HepG2 (cell line): ENCODE measurements at regions not wholly inside any gene's neighbourhood (a gene's known extent, or its start where the extent isn't known, plus 50 kb on each side); places are given as distances from the start of the nearest gene placed in this dataset.

Experiments used
- ATAC-seq: fragments of 200-7000 bp; cut with Tn5 transposase; 3 replicates; pipeline ENCODE4 v1.9.1; 2020; ENCODE audit warnings: mild to moderate bottlenecking, moderate library complexity
- BruUV-seq: library from RNA; stranded (reverse); fragments of 400-500 nt; replicated peaks from 2 replicates; lab custom pipeline; 2021; lab: Mats Ljungman, UMichigan
- CTCF ChIA-PET: fragments of 300-600 bp; formaldehyde crosslinking; extraction: SDS; loops from one replicate; lab custom pipeline; 2021; ENCODE audit warnings: low total read pairs, inconsistent platforms, low intra/inter-chr PET ratio; lab: Yijun Ruan, JAX
- POLR2A ChIA-PET: fragments of 350-600 bp; sonication (Branson Sonifier 250); formaldehyde crosslinking; loops from one replicate; lab custom pipeline; 2020; ENCODE audit warnings: antibody characterized with exemption, inconsistent platforms; lab: Yijun Ruan, JAX
- DNase-seq: peaks from one replicate; pipeline ENCODE4 v3.0.0-alpha.2; 2015; ENCODE audit warnings: low spot score
- FAIRE-seq: peaks from 3 replicates; lab custom pipeline; 2011; peaks lifted over from hg19 to GRCh38; lab: Jason Lieb, UNC
- H2AFZ ChIP-seq: one replicate; pipeline ENCODE4 v1.6.1; 2011; ENCODE audit warnings: low read length, inconsistent platforms
- H3K27ac ChIP-seq: fragments of 300-600 bp; 3 replicates; pipeline ENCODE4 v1.8.0; 2011; ENCODE audit warnings: mixed run types, mild to moderate bottlenecking, mixed read lengths, low read length, inconsistent platforms; ENCODE audit not compliant: insufficient read depth; ENCODE audit errors: extremely low read length
- H3K27me3 ChIP-seq, 2 experiments: fragments of 200-600 bp in 1 of 2; 2 replicates in 1 of 2; 3 replicates in 1 of 2; pipeline versions ENCODE4 v1.6.0 to v1.8.0; 2011; ENCODE audit warnings: low read length in 2 of 2, mild to moderate bottlenecking in 2 of 2, moderate library complexity in 2 of 2, inconsistent platforms in 1 of 2; ENCODE audit not compliant: insufficient read depth in 2 of 2, control insufficient read depth in 1 of 2
- H3K36me3 ChIP-seq, 2 experiments: fragments of 200-600 bp in 1 of 2; replicated peaks in 1 of 2; 2 replicates in 1 of 2; 3 replicates in 1 of 2; pipeline versions ENCODE4 v1.5.1 to v1.8.0; 2011; ENCODE audit warnings: low read length in 2 of 2, inconsistent platforms in 1 of 2; ENCODE audit not compliant: insufficient read depth in 2 of 2, control insufficient read depth in 1 of 2
- H3K4me1 ChIP-seq: 2 replicates; pipeline ENCODE4 v1.5.1; 2012; ENCODE audit warnings: low read length, inconsistent platforms; ENCODE audit not compliant: insufficient read depth
- H3K4me2 ChIP-seq: 2 replicates; pipeline ENCODE4 v1.6.0; 2011; ENCODE audit warnings: low read depth, low read length, inconsistent platforms
- H3K4me3 ChIP-seq, 3 experiments: fragments of 200-600 bp in 1 of 3; sonication (generic), shearing (Covaris generic) in 1 of 3; replicated peaks in 1 of 3; 2 replicates each; pipeline ENCODE4 v1.5.1; 2011 to 2016; ENCODE audit warnings: low read length in 3 of 3, inconsistent platforms in 2 of 3, low read depth in 2 of 3, mild to moderate bottlenecking in 2 of 3, control low read depth in 1 of 3, mixed read lengths in 1 of 3; ENCODE audit not compliant: insufficient read depth in 1 of 3
- H3K79me2 ChIP-seq: one replicate; pipeline ENCODE4 v1.6.1; 2011; ENCODE audit warnings: low read length, inconsistent platforms; ENCODE audit not compliant: insufficient read depth
- H3K9ac ChIP-seq: 2 replicates; pipeline ENCODE4 v1.6.0; 2011; ENCODE audit warnings: mild to moderate bottlenecking, low read depth, low read length, inconsistent platforms; ENCODE audit not compliant: insufficient read depth
- H3K9me3 ChIP-seq: 2 replicates; pipeline ENCODE4 v1.5.1; 2012; ENCODE audit warnings: mild to moderate bottlenecking, low read length
- H4K20me1 ChIP-seq: 2 replicates; pipeline ENCODE4 v1.6.0; 2011; ENCODE audit warnings: inconsistent platforms, mild to moderate bottlenecking, low read length, moderate library complexity; ENCODE audit not compliant: insufficient read depth
- HES4 ChIP-seq: sonication (generic); formaldehyde crosslinking; IDR thresholded peaks from 2 replicates; pipeline ENCODE4 v1.9.0; 2021; ENCODE audit warnings: mild to moderate bottlenecking, missing genetic modification reagents, borderline replicate concordance
- NFRKB ChIP-seq: fragments of 450-650 bp; IDR thresholded peaks from 2 replicates; pipeline ENCODE4 v1.6.1; 2017
- SP2 ChIP-seq: sonication (generic); formaldehyde crosslinking; IDR thresholded peaks from 2 replicates; pipeline ENCODE4 v1.5.1; 2020; ENCODE audit warnings: mild to moderate bottlenecking, missing genetic modification reagents
- SRF ChIP-seq: IDR thresholded peaks from 2 replicates; pipeline ENCODE4 v1.6.1; 2011; ENCODE audit warnings: mild to moderate bottlenecking, low read depth, low read length, moderate library complexity
- STAT5B ChIP-seq: sonication (generic); formaldehyde crosslinking; IDR thresholded peaks from 2 replicates; pipeline ENCODE4 v1.4.0; 2020; ENCODE audit warnings: missing genetic modification reagents
- ZNF260 ChIP-seq: sonication (generic); formaldehyde crosslinking; IDR thresholded peaks from 2 replicates; pipeline ENCODE4 v1.4.0; 2020; ENCODE audit warnings: missing genetic modification reagents, low read depth, mild to moderate bottlenecking, borderline replicate concordance
- ZNF496 ChIP-seq: sonication (generic); formaldehyde crosslinking; IDR thresholded peaks from 2 replicates; pipeline ENCODE4 v1.8.1; 2023; ENCODE audit warnings: mild to moderate bottlenecking, moderate library complexity, missing genetic modification reagents; ENCODE audit not compliant: insufficient replicate concordance
- ZNF546 ChIP-seq: sonication (generic); formaldehyde crosslinking; conservative IDR thresholded peaks from 2 replicates; pipeline ENCODE4 v1.8.1; 2023; ENCODE audit warnings: mild to moderate bottlenecking, missing genetic modification reagents
- ZNF644 ChIP-seq: IDR thresholded peaks from 2 replicates; pipeline ENCODE4 v1.6.1; 2016; ENCODE audit warnings: low read depth
- ZNF737 ChIP-seq: sonication (generic); formaldehyde crosslinking; IDR thresholded peaks from 2 replicates; pipeline ENCODE4 v1.5.0; 2020; ENCODE audit warnings: missing genetic modification reagents, mild to moderate bottlenecking, borderline replicate concordance
- ZNF781 ChIP-seq: sonication (generic); formaldehyde crosslinking; IDR thresholded peaks from 2 replicates; pipeline ENCODE4 v1.5.1; 2020; ENCODE audit warnings: borderline replicate concordance, mild to moderate bottlenecking, missing genetic modification reagents; ENCODE audit errors: not compliant biosample characterization
- in situ Hi-C: cut with HindIII; loops from 2 replicates; pipeline ENCODE4 v1.10.0; 2017; ENCODE audit warnings: low pct_unique_long_range_greater_than_20kb; ENCODE audit not compliant: extremely low pct_ligation_motif_present
- intact Hi-C: fragments of 100-400 bp; cut with micrococcal nuclease; formaldehyde crosslinking; loops from one replicate; pipeline ENCODE4 v1.10.0; 2022; ENCODE audit not compliant: unreplicated experiment
- TF ChIP-seq, protein P1 (sequence below): sonication (generic); formaldehyde crosslinking; IDR thresholded peaks from 2 replicates; pipeline ENCODE4 v1.4.0; 2020; ENCODE audit warnings: mild to moderate bottlenecking, missing genetic modification reagents
- TF ChIP-seq, protein P2 (sequence below): sonication (generic); formaldehyde crosslinking; IDR thresholded peaks from 2 replicates; pipeline ENCODE4 v1.9.0; 2021; ENCODE audit warnings: missing genetic modification reagents, mild to moderate bottlenecking, borderline replicate concordance
- TF ChIP-seq, protein P3 (sequence below): fragments of 450-650 bp; IDR thresholded peaks from 2 replicates; pipeline ENCODE4 v1.6.1; 2017

DNA sequence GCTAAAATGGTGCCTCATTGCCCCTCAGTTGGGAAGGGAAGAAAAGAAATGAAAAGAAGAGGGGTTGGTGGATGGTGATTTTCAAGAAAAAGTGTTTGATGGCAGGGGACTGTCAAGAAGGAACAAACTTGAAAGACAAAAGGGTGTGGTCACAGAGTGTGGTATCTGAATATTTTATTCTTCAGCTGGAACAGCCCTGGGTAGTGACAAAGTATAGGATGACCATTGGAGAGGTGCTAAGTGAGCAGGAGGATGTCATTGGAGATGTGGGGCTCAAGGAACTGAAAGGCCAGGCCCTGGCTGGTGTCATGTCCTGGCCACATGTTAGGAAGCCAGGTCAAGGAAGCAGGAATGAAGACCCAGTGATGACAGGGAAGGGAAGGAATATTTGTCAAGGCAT is 71.0 kb upstream of the CD55 start:
- DNase-seq: no peak
- Histone ChIP-seq H3K9ac (no peak overlapping the region), H3K4me3 (no peak overlapping the region), H3K4me1 (no peaks in the 10 kb centered on the region), H3K79me2 (no peaks in the 10 kb centered on the region), H3K36me3 (no peaks in the 10 kb centered on the region), H3K9me3 (no peaks in the 10 kb centered on the region), H4K20me1 (no peaks in the 10 kb centered on the region), H3K27ac (no peak overlapping the region), H3K4me2 (no peak overlapping the region), H2AFZ (no peak overlapping the region), H3K27me3 (no peaks in the 10 kb centered on the region)
- no peak for FAIRE-seq
- BruUV-seq: no TSS peak
- in situ Hi-C loops (loop anchor here (25.0 kb wide), 1 partner anchor 137 kb away; no protein-coding TSS in a partner anchor), intact Hi-C loops (no loop called here)
- CTCF ChIA-PET: no interaction called here
- no peak for TF ChIP-seq NFRKB
- TF ChIP-seq, protein P1, sequence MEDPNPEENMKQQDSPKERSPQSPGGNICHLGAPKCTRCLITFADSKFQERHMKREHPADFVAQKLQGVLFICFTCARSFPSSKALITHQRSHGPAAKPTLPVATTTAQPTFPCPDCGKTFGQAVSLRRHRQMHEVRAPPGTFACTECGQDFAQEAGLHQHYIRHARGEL (CRISPR knock-in tag): no peak
- no peak for TF ChIP-seq ZNF546 (CRISPR knock-in tag)
- no peak for TF ChIP-seq SRF
- TF ChIP-seq ZNF496 (CRISPR knock-in tag): no peak
- TF ChIP-seq ZNF781 (CRISPR knock-in tag): no peak
- TF ChIP-seq ZNF644: no peak
- TF ChIP-seq HES4 (CRISPR knock-in tag): no peak
- TF ChIP-seq ZNF737: no peak
- TF ChIP-seq, protein P2, sequence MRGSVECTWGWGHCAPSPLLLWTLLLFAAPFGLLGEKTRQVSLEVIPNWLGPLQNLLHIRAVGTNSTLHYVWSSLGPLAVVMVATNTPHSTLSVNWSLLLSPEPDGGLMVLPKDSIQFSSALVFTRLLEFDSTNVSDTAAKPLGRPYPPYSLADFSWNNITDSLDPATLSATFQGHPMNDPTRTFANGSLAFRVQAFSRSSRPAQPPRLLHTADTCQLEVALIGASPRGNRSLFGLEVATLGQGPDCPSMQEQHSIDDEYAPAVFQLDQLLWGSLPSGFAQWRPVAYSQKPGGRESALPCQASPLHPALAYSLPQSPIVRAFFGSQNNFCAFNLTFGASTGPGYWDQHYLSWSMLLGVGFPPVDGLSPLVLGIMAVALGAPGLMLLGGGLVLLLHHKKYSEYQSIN: no peak
- no peak for TF ChIP-seq SP2 (CRISPR knock-in tag)
- no peak for TF ChIP-seq STAT5B (CRISPR knock-in tag)
- TF ChIP-seq ZNF260 (CRISPR knock-in tag): no peak
- TF ChIP-seq, protein P3, sequence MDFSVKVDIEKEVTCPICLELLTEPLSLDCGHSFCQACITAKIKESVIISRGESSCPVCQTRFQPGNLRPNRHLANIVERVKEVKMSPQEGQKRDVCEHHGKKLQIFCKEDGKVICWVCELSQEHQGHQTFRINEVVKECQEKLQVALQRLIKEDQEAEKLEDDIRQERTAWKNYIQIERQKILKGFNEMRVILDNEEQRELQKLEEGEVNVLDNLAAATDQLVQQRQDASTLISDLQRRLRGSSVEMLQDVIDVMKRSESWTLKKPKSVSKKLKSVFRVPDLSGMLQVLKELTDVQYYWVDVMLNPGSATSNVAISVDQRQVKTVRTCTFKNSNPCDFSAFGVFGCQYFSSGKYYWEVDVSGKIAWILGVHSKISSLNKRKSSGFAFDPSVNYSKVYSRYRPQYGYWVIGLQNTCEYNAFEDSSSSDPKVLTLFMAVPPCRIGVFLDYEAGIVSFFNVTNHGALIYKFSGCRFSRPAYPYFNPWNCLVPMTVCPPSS: no peak
- no peak for ATAC-seq
- POLR2A ChIA-PET: no interaction called here
